Neural cell (in vitro differentiated cells): ENCODE measurements at regions not wholly inside any gene's neighbourhood (a gene's known extent, or its start where the extent isn't known, plus 50 kb on each side); places are given as distances from the start of the nearest gene placed in this dataset.
"Not testable (repeated sequence)": the region's sequence is repeated elsewhere in the genome, so short reads cannot be mapped to it uniquely, and the experiment has no call there.

Experiments
- H2AFZ ChIP-seq: fragments of 200-600, 300-800 bp; sonication (generic), shearing (Covaris generic); 2 replicates; pipeline ENCODE4 v1.6.0; 2014; ENCODE audit warnings: low read depth, mild to moderate bottlenecking, antibody characterized with exemption, low read length, moderate library complexity
- H3F3A ChIP-seq: fragments of 200-600 bp; shearing (Covaris generic); 2 replicates; pipeline ENCODE4 v1.6.1; 2016; ENCODE audit warnings: mild to moderate bottlenecking, moderate library complexity, mixed read lengths, antibody characterized with exemption, low read length; ENCODE audit not compliant: insufficient read depth, poor library complexity, severe bottlenecking
- H3K27ac ChIP-seq: fragments of 200-600, 300-800 bp; sonication (generic), shearing (Covaris generic); 2 replicates; pipeline ENCODE4 v1.5.1; 2014; ENCODE audit warnings: mild to moderate bottlenecking, low read length, moderate library complexity
- H3K27me3 ChIP-seq: fragments of 300-800, 200-600 bp; sonication (generic), shearing (Covaris generic); 2 replicates; pipeline ENCODE4 v1.6.0; 2014; ENCODE audit warnings: mild to moderate bottlenecking, low read depth, low read length, moderate library complexity; ENCODE audit not compliant: insufficient read depth
- H3K36me3 ChIP-seq: fragments of 300-800, 200-600 bp; sonication (generic), shearing (Covaris generic); 2 replicates; pipeline ENCODE4 v1.5.1; 2014; ENCODE audit warnings: mild to moderate bottlenecking, antibody characterized with exemption, low read length, moderate library complexity; ENCODE audit not compliant: insufficient read depth
- H3K4me2 ChIP-seq: fragments of 300-800, 200-600 bp; sonication (generic), shearing (Covaris generic); 2 replicates; pipeline ENCODE4 v1.6.0; 2014; ENCODE audit warnings: mild to moderate bottlenecking, low read length
- H3K4me3 ChIP-seq: fragments of 300-800, 200-600 bp; sonication (generic), shearing (Covaris generic); 2 replicates; pipeline ENCODE4 v1.5.1; 2014; ENCODE audit warnings: mild to moderate bottlenecking, low read length, moderate library complexity
- H3K79me2 ChIP-seq: fragments of 200-600 bp; shearing (Covaris generic); replicated peaks from 2 replicates; pipeline ENCODE4 v1.6.0; 2014; ENCODE audit warnings: mild to moderate bottlenecking, low read length, moderate library complexity; ENCODE audit not compliant: insufficient read depth
- H3K9ac ChIP-seq: fragments of 300-800, 200-600 bp; sonication (generic), shearing (Covaris generic); 2 replicates; pipeline ENCODE4 v1.6.1; 2016; ENCODE audit warnings: mild to moderate bottlenecking, low read length, mixed read lengths
- H3K9me2 ChIP-seq: fragments of 200-600 bp; shearing (Covaris generic); 2 replicates; pipeline ENCODE4 v1.6.1; 2016; ENCODE audit warnings: mild to moderate bottlenecking, low read length, mixed read lengths; ENCODE audit not compliant: insufficient read depth
- H3K9me3 ChIP-seq: fragments of 200-600, 300-800 bp; sonication (generic), shearing (Covaris generic); 2 replicates; pipeline ENCODE4 v1.6.1; 2016; ENCODE audit warnings: mild to moderate bottlenecking, mixed run types, low read length, moderate library complexity, mixed read lengths
- H4K20me1 ChIP-seq: fragments of 200-600 bp; shearing (Covaris generic); 2 replicates; pipeline ENCODE4 v1.6.1; 2016; ENCODE audit warnings: mild to moderate bottlenecking, mixed run types; ENCODE audit not compliant: insufficient read depth

GRCh38 chr2:111460901-111461300, 340.2 kb downstream of the BCL2L11 start:
- not testable (repeated sequence) for H3K27me3 ChIP-seq, H3K4me2 ChIP-seq, H3K79me2 ChIP-seq, H3K9me2 ChIP-seq, H3K27ac ChIP-seq, H3F3A ChIP-seq, H3K9ac ChIP-seq, H3K4me3 ChIP-seq, H3K36me3 ChIP-seq, H3K9me3 ChIP-seq, H4K20me1 ChIP-seq, H2AFZ ChIP-seq

DNA sequence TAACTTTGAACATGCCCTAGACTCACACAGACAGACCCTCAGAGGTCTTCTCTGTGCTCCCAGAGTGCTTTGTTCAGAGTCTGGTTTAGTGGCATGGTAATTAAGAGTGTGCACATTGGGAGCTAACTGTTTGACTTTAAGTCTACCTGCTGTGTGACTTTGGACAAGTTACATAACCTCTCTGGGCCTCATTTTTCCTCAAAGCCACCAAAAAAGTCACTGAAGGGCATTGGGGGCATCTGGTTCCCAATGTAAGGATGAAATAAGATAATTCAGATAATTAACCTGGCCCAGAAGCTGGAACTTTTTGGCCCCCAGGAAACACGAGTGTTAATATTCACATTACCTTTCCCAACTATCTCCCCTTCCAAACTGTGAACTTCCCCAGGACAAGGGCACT, 341.1 kb downstream of the BCL2L11 start:
- H3K9me3 ChIP-seq, H3K9ac ChIP-seq, H3K27ac ChIP-seq, H2AFZ ChIP-seq, H3K4me3 ChIP-seq, H3K9me2 ChIP-seq, H3K4me2 ChIP-seq, H3K79me2 ChIP-seq, H4K20me1 ChIP-seq, H3K27me3 ChIP-seq, H3F3A ChIP-seq, H3K36me3 ChIP-seq: not testable (repeated sequence)

- not testable (repeated sequence) for H3K4me2 ChIP-seq, H3K36me3 ChIP-seq, H3K79me2 ChIP-seq
Observed at GRCh38 chr2:111462572-111462971, 341.9 kb downstream of the BCL2L11 start.

GRCh38 chr2:111463238-111463848, 342.6 kb downstream of the BCL2L11 start:
- H3K36me3 ChIP-seq, H3K9me2 ChIP-seq, H3K79me2 ChIP-seq, H2AFZ ChIP-seq, H3K27me3 ChIP-seq, H3K4me2 ChIP-seq, H3K9me3 ChIP-seq, H3K27ac ChIP-seq, H3K4me3 ChIP-seq, H3K9ac ChIP-seq, H4K20me1 ChIP-seq, H3F3A ChIP-seq: not testable (repeated sequence)

More at GRCh38 chr2:111462572-111462971, 341.9 kb downstream of the BCL2L11 start:
- H4K20me1 ChIP-seq, H3K9me2 ChIP-seq, H3K27ac ChIP-seq, H3K9ac ChIP-seq, H3K27me3 ChIP-seq, H3K4me3 ChIP-seq, H3K9me3 ChIP-seq, H2AFZ ChIP-seq, H3F3A ChIP-seq: not testable (repeated sequence)

GRCh38 chr2:111463956-111464355, 343.2 kb downstream of the BCL2L11 start:
- not testable (repeated sequence) for H3K9me3 ChIP-seq, H3K27ac ChIP-seq, H3F3A ChIP-seq, H4K20me1 ChIP-seq, H3K9ac ChIP-seq, H3K9me2 ChIP-seq, H3K36me3 ChIP-seq, H3K27me3 ChIP-seq, H3K4me2 ChIP-seq, H3K79me2 ChIP-seq, H2AFZ ChIP-seq, H3K4me3 ChIP-seq

DNA sequence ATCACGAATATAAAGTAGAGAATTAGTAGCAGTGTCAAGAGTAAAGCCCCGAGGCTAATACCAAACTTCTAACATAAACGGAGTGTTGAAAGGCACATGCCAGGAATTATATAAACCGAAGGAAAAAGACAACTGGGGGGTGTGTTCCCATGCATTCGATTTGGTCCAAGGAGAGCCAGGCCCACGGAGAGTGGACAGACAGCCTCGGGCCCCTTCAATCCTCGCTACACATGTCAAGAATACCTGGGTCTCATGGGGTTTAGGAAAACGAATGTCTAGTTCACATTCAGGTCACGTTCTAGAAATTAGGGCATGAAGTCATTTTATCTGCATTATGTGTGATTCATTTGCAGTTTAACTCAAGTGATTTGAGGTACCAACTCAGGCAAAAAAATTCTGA, 343.7 kb downstream of the BCL2L11 start:
- H2AFZ ChIP-seq, H4K20me1 ChIP-seq, H3K4me2 ChIP-seq: not testable (repeated sequence)

DNA sequence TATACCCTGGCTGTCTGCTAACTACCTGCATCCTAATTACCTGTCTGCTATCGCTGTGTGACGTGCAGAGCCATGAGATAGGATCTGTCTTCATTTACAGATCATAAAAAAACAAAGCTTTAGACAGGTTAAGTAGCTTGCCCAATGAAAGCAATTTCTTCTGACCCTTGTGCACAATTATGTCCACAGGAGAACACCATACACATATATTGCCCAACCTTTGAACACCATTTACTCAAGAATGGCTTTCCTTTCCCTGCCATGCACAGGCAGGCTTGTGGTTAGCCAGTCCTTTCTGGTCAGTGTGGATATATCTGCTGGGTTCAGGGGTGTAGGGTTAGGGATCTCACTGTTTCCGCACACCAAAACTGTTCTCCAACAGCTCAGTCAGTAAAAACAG, 344.8 kb downstream of the BCL2L11 start:
- not testable (repeated sequence) for H3K27ac ChIP-seq, H3K4me2 ChIP-seq, H4K20me1 ChIP-seq, H3K79me2 ChIP-seq, H3F3A ChIP-seq, H3K4me3 ChIP-seq, H3K27me3 ChIP-seq, H2AFZ ChIP-seq, H3K9me3 ChIP-seq, H3K36me3 ChIP-seq, H3K9me2 ChIP-seq, H3K9ac ChIP-seq

More for the DNA sequence above, 343.7 kb downstream of the BCL2L11 start:
- H3K79me2 ChIP-seq, H3K27me3 ChIP-seq, H3K9me3 ChIP-seq, H3K9ac ChIP-seq, H3K36me3 ChIP-seq, H3K27ac ChIP-seq, H3K9me2 ChIP-seq, H3K4me3 ChIP-seq, H3F3A ChIP-seq: not testable (repeated sequence)

- H3K27me3 ChIP-seq, H3F3A ChIP-seq, H3K9ac ChIP-seq, H2AFZ ChIP-seq, H4K20me1 ChIP-seq, H3K79me2 ChIP-seq, H3K4me3 ChIP-seq, H3K36me3 ChIP-seq, H3K27ac ChIP-seq, H3K9me3 ChIP-seq, H3K4me2 ChIP-seq, H3K9me2 ChIP-seq: not testable (repeated sequence)
Observed at GRCh38 chr2:111466744-111467143, 346.0 kb downstream of the BCL2L11 start.
